GM06990 (cell line): ENCODE measurements at regions not wholly inside any gene's neighbourhood (a gene's known extent, or its start where the extent isn't known, plus 50 kb on each side); places are given as distances from the start of the nearest gene placed in this dataset.

Source experiments
- DNase-seq: peaks from one replicate; pipeline ENCODE4 v3.0.0-alpha.2; 2011; ENCODE audit not compliant: insufficient read length; ENCODE audit errors: extremely low read depth
- H3K27me3 ChIP-seq: replicated peaks from 2 replicates; pipeline ENCODE4 v1.6.0; 2011; ENCODE audit warnings: low read length; ENCODE audit not compliant: control insufficient read depth, insufficient read depth
- H3K36me3 ChIP-seq: 2 replicates; pipeline ENCODE4 v1.5.1; 2011; ENCODE audit warnings: low read length; ENCODE audit not compliant: control insufficient read depth, insufficient read depth
- H3K4me3 ChIP-seq: replicated peaks from 2 replicates; pipeline ENCODE4 v1.5.1; 2011; ENCODE audit warnings: low read depth, mild to moderate bottlenecking, control low read depth, low read length
- TF ChIP-seq, protein P1 (sequence below): IDR thresholded peaks from 2 replicates; pipeline ENCODE4 v1.5.1; 2011; ENCODE audit warnings: low read length, control low read depth, mild to moderate bottlenecking, inconsistent platforms; ENCODE audit not compliant: insufficient read depth, poor library complexity, severe bottlenecking

DNA sequence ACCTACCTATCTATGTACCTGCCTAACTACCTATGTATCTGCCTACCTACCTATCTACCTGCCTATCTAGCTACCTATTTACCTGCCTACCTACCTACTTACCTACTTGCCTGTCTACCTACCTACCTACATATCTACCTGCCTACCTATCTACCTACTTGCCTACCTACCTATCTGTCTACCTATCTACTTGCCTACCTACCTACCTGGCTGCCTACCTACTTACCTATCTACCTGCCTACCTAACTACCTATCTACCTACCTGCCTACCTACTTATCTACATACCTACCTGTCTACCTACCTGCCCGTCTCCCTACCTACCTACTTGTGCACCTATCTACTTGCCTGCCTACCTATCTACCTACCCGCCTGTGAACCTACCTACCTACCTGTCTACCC lies 68.7 kb upstream of the NPTX2 start:
- TF ChIP-seq, protein P1, sequence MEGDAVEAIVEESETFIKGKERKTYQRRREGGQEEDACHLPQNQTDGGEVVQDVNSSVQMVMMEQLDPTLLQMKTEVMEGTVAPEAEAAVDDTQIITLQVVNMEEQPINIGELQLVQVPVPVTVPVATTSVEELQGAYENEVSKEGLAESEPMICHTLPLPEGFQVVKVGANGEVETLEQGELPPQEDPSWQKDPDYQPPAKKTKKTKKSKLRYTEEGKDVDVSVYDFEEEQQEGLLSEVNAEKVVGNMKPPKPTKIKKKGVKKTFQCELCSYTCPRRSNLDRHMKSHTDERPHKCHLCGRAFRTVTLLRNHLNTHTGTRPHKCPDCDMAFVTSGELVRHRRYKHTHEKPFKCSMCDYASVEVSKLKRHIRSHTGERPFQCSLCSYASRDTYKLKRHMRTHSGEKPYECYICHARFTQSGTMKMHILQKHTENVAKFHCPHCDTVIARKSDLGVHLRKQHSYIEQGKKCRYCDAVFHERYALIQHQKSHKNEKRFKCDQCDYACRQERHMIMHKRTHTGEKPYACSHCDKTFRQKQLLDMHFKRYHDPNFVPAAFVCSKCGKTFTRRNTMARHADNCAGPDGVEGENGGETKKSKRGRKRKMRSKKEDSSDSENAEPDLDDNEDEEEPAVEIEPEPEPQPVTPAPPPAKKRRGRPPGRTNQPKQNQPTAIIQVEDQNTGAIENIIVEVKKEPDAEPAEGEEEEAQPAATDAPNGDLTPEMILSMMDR = no peak
- Histone ChIP-seq H3K27me3 (peaks cover 3% of the 10 kb centered on the region; the same call in 1 of the 2 replicates), H3K36me3 (no peaks in the 10 kb centered on the region), H3K4me3 (no peak overlapping the region)
- no peak for DNase-seq

DNA sequence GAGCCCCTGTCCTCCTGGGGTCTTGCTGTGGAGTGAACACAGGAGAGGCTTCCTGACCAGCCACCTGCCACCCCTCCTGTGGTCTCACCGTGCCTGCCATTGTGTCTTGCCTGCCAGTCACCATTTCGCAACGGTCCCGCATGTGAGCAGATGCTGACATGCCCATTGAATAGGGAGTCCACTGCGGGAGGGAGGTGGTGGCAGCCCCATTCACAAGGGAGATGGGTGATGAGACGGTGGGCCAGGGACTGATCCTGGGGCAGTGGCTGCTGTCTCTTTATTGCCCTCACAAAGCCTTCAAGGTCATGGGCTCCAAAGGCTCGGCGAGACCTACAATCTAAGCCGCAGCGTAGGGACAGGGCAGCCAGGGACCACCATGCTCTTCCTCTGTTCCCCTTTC lies 76.0 kb upstream of the NPTX2 start:
- peaks cover 3% of the 10 kb centered on the region; the same call in 1 of the 2 replicates for H3K27me3 ChIP-seq
- DNase-seq = no peak
- no peaks in the 10 kb centered on the region for H3K36me3 ChIP-seq
- TF ChIP-seq, protein P1 = no peak
- no peak overlapping the region for H3K4me3 ChIP-seq

DNA sequence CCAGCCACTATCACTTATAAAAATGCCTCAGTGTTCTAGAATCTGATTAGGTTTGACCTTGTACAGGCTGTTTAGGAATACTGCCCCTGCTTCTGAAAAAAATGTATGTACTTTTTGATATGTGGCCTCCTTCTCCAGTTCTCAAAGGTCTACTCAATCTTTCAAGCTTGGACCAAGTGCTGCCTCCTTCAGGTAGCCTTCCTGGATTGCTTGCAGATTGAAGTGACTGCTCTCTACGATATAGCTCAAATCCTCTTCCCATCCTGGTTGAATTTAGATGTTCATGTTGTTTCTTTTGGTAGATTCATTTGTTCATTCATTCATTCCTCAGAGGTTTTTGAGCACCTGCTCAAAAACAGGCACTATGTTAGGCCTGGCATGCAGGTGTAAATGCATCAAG lies 77.2 kb upstream of the NPTX2 start:
- no peak overlapping the region for H3K4me3 ChIP-seq
- TF ChIP-seq, protein P1 = no peak
- no peaks in the 10 kb centered on the region for H3K36me3 ChIP-seq
- H3K27me3 ChIP-seq = peaks cover 3% of the 10 kb centered on the region; the same call in 1 of the 2 replicates
- no peak for DNase-seq

DNA sequence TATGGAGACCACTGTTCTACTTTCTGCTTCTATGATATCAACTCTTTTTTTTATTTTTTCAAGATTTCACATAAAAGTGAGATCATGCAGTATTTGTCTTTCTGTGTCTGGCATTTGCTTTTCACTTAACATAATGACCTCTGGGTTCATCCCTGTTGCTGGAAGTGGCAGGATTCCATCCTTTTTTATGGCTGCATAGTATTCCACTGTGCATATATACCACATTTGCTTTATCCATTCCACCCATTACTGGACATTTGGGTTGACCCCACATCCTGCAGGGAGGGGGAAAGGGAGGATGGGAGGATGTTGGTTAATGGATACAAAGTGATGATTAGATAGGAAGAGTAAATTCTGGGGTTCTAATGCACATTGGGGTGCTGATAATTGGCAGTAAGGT lies 80.3 kb upstream of the NPTX2 start:
- Histone ChIP-seq H3K27me3 (no peaks in the 10 kb centered on the region; the same call in 1 of the 2 replicates), H3K36me3 (no peaks in the 10 kb centered on the region), H3K4me3 (no peak overlapping the region)
- TF ChIP-seq, protein P1 = no peak
- DNase-seq = no peak

DNA sequence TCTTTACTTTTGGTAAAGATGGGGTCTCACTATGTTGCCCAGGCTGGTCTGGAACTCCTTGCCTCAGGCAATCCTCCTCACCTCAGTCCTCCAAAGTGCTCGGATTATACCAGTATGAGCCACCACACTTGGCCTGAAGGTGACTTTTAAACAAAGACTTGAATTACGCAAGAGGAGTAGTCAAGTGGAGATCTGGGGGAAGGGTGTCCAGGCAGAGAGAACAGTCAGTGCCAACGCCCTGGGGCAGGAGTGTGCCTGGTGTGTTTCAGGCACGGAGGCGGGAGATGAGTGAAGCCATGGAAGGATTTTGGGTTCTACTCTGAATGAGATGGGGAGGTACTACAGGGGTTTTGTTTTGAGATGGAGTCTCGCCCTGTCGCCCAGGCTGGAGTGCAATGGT lies 82.6 kb upstream of the NPTX2 start:
- H3K4me3 ChIP-seq = no peak overlapping the region
- no peaks in the 10 kb centered on the region for H3K36me3 ChIP-seq
- TF ChIP-seq, protein P1 = no peak
- H3K27me3 ChIP-seq = no peaks in the 10 kb centered on the region
- no peak for DNase-seq

DNA sequence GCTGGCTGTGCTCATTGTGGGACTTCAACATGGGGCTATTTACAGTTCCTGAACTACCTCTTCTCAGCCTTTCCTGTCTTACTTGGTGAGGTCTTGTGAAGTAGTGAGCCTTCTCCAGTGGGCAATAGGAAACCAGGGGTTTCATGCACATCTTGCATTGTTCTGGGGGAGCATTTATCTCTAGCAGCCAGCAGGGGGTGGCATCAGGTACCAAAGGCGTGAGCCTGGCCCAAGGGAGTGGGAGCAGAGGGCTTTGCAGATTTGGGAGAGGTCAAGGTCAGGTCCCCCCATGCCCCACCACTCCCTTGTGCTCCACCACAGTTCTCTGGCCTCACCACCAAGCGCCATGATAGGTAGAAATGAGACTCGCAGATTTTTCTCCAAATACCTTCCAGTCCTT lies 85.4 kb upstream of the NPTX2 start:
- DNase-seq = no peak
- Histone ChIP-seq H3K4me3 (no peak overlapping the region), H3K27me3 (no peaks in the 10 kb centered on the region), H3K36me3 (no peaks in the 10 kb centered on the region)
- TF ChIP-seq, protein P1 = peak; percentile 33
